ENCODE measurements at regions not wholly inside any gene's neighbourhood (a gene's known extent, or its start where the extent isn't known, plus 50 kb on each side); places are given as distances from the start of the nearest gene placed in this dataset.
A peak's percentile ranks its signal among the peaks of the same experiment; 100 is the strongest.

DNA sequence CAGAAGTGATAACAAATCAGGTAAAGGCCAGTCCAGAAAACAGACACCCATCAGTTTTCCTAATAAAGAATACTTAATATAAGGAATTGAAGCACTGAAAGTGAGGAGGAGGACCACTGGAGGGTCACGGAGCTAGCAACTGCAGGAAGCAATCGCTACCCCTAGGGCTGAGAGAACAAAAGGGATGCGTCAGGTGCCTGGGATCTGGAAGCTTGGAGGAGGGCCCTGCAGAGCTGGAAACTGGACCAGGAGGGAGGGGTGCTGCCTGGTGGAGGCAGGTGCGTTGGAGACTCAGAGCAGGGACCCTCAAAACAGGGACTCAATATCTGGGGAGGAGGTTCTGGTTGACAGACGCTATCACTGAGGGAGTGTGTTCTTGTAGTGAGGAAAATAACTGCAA, 308.1 kb upstream of the RASGRP1 start:
- peaks cover 0 to 20% (median 0%) of the 10 kb centered on the region in 8 donors for H3K9me3 ChIP-seq
- 88 to 95% (median 91%) methylated on average over 5 of the region's 5 CpGs for WGBS, 5 donors
- DNase-seq: no peak
- H3K36me3 ChIP-seq: no peaks in the 10 kb centered on the region
- no peak overlapping the region for H3K4me3 ChIP-seq
- peak overlapping the region in 1 of 8 donors; percentile 45 for H3K27ac ChIP-seq
- peaks cover 0 to 3% (median 0%) of the 10 kb centered on the region in 7 donors for H3K27me3 ChIP-seq (replicated peaks in 1 of 7)
- H3K4me1 ChIP-seq: peaks cover 0 to 6% (median 0%) of the 10 kb centered on the region in 6 donors
- no peak for TF ChIP-seq POLR2AphosphoS5 (IDR thresholded peaks at IDR 0.05)
- intact Hi-C loops (cut with DNase I; ENCODE audit: low total_unique reads): no loop called here

DNA sequence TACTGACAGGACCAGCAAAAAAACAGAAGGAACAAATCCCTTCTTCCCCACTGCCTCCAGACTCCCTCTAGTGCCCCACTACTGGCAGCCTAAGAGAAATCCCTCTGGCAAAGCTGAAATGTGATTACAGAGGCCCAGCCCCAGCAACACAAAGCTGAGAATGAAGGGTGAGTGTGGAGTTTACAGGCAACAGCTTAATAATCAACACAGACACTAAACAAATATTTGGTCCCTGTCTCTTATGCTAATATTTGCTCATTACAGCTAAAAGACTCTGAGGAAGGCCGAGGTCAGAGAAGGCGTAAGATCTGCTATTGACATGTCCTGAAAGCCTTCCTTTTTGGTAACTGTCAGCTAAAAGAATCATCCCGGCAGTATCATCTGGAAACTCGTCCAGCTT, 308.5 kb upstream of the RASGRP1 start:
- H3K4me3 ChIP-seq: no peak overlapping the region
- peaks cover 0 to 3% (median 0%) of the 10 kb centered on the region in 7 donors for H3K27me3 ChIP-seq (replicated peaks in 1 of 7)
- no peak for DNase-seq
- TF ChIP-seq, protein P1, sequence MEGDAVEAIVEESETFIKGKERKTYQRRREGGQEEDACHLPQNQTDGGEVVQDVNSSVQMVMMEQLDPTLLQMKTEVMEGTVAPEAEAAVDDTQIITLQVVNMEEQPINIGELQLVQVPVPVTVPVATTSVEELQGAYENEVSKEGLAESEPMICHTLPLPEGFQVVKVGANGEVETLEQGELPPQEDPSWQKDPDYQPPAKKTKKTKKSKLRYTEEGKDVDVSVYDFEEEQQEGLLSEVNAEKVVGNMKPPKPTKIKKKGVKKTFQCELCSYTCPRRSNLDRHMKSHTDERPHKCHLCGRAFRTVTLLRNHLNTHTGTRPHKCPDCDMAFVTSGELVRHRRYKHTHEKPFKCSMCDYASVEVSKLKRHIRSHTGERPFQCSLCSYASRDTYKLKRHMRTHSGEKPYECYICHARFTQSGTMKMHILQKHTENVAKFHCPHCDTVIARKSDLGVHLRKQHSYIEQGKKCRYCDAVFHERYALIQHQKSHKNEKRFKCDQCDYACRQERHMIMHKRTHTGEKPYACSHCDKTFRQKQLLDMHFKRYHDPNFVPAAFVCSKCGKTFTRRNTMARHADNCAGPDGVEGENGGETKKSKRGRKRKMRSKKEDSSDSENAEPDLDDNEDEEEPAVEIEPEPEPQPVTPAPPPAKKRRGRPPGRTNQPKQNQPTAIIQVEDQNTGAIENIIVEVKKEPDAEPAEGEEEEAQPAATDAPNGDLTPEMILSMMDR (IDR thresholded peaks at IDR 0.05 in 8 of 11, conservative IDR thresholded peaks at IDR 0.05 in 3 of 11): no peak
- no peak for TF ChIP-seq POLR2AphosphoS5 (IDR thresholded peaks at IDR 0.05)
- H3K9me3 ChIP-seq: peaks cover 0 to 20% (median 0%) of the 10 kb centered on the region in 8 donors
- peak overlapping the region in 1 of 8 donors; percentile 45 for H3K27ac ChIP-seq
- H3K4me1 ChIP-seq: peaks cover 0 to 6% (median 0%) of the 10 kb centered on the region in 6 donors
- no peaks in the 10 kb centered on the region for H3K36me3 ChIP-seq
- intact Hi-C loops (cut with DNase I; ENCODE audit: low total_unique reads): no loop called here
- 75 to 84% (median 79%) methylated on average over 4 of the region's 4 CpGs for WGBS, 5 donors

DNA sequence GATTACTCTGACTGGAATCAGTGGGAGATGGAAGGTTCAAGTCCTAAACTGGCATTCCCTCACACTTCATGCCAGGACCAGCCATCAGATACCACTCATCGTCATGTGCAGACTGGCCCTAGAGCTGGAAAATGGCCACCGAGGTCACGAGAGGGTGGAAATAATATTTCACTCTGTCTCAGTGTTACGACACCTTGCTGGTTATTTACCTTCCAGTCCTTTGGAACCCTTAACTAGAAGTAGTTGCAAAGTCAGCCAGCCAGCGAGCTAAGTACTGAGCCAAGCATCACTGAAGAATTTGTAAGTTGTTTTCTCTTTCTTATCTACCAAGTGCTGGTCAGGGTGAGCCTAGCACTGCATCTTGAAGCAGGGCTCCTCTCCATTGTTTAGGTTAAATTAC, 309.9 kb upstream of the RASGRP1 start:
- Histone ChIP-seq H3K27ac (no peak overlapping the region), H3K36me3 (no peaks in the 10 kb centered on the region), H3K9me3 (peaks cover 0 to 20% (median 0%) of the 10 kb centered on the region in 8 donors), H3K27me3 (replicated peaks in 1 of 7) (peaks cover 0 to 3% (median 0%) of the 10 kb centered on the region in 7 donors), H3K4me1 (peaks cover 0 to 6% (median 0%) of the 10 kb centered on the region in 6 donors), H3K4me3 (no peak overlapping the region)
- TF ChIP-seq, protein P1 (IDR thresholded peaks at IDR 0.05 in 8 of 11, conservative IDR thresholded peaks at IDR 0.05 in 3 of 11): no peak
- TF ChIP-seq POLR2AphosphoS5 (IDR thresholded peaks at IDR 0.05) (no peak), POLR2A (IDR thresholded peaks at IDR 0.05) (no peak)
- intact Hi-C loops (cut with DNase I; ENCODE audit: low total_unique reads): no loop called here
- 73 to 93% (median 84%) methylated on average over 5 of the region's 5 CpGs for WGBS, 5 donors
- no peak for DNase-seq

DNA sequence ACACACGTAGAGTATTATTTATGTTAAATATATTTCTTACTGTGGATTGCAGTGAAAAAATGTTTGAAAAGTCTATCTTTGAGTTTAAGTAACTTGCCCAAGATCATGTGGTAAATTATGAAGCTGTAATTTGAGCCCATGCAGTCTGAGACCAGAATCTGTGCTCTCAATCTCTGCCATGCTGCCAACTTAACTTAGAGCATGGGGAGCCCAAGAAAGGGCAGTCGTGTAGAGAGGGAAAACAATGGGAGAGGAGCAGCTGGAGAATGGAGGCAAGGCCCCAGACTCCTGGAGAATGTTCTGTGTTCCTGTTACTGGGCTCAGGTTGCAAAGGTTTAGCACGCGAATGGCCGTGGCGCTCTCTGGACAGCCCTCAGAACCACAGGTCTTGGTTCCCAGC, 311.6 kb upstream of the RASGRP1 start:
- Histone ChIP-seq H3K36me3 (no peaks in the 10 kb centered on the region), H3K27ac (no peak overlapping the region), H3K9me3 (peaks cover 0 to 10% (median 0%) of the 10 kb centered on the region in 8 donors), H3K4me1 (peaks cover 0 to 6% (median 0%) of the 10 kb centered on the region in 6 donors), H3K4me3 (no peak overlapping the region), H3K27me3 (replicated peaks in 1 of 7) (peaks cover 0 to 3% (median 0%) of the 10 kb centered on the region in 7 donors)
- intact Hi-C loops (cut with DNase I; ENCODE audit: low total_unique reads): no loop called here
- TF ChIP-seq, protein P1 (IDR thresholded peaks at IDR 0.05 in 8 of 11, conservative IDR thresholded peaks at IDR 0.05 in 3 of 11): no peak
- no peak for TF ChIP-seq POLR2A (IDR thresholded peaks at IDR 0.05)
- no peak for TF ChIP-seq POLR2AphosphoS5 (IDR thresholded peaks at IDR 0.05)
- 88 to 97% (median 92%) methylated on average over 6 of the region's 6 CpGs for WGBS, 5 donors
- DNase-seq: no peak

DNA sequence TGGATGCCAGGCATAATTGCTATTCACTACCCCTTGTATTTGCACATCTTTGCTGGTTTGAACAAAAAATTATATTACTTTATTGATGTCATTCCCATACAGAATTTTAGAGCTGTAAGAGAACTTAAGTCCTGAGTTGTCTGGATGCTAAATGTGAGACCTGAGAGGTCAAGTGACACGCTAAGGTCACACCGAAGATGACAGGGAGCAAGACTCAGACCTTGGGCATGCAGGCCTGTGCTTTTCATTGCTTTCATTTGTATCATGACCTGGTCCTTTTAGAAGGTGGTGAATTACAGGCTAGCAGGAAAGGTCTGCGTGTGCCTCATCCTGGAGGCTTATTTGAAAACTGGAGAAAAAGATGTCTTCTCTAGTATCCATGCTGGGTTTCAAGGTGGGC, 312.0 kb upstream of the RASGRP1 start:
- Histone ChIP-seq H3K9me3 (peaks cover 0 to 6% (median 0%) of the 10 kb centered on the region in 8 donors), H3K27ac (no peak overlapping the region), H3K27me3 (replicated peaks in 1 of 7) (peaks cover 0 to 3% (median 0%) of the 10 kb centered on the region in 7 donors), H3K36me3 (no peaks in the 10 kb centered on the region), H3K4me1 (peaks cover 0 to 6% (median 0%) of the 10 kb centered on the region in 6 donors), H3K4me3 (no peak overlapping the region)
- no peak for DNase-seq
- TF ChIP-seq POLR2A (IDR thresholded peaks at IDR 0.05): no peak
- no peak for TF ChIP-seq POLR2AphosphoS5 (IDR thresholded peaks at IDR 0.05)
- TF ChIP-seq, protein P1 (IDR thresholded peaks at IDR 0.05 in 8 of 11, conservative IDR thresholded peaks at IDR 0.05 in 3 of 11): no peak
- intact Hi-C loops (cut with DNase I; ENCODE audit: low total_unique reads): no loop called here
- WGBS, 5 donors: 90 to 98% (median 93%) methylated on average over 3 of the region's 3 CpGs

Data from spleen (tissue), 11 donors.